ENCODE measurements at regions not wholly inside any gene's neighbourhood (a gene's known extent, or its start where the extent isn't known, plus 50 kb on each side); places are given as distances from the start of the nearest gene placed in this dataset.
"Not testable (repeated sequence)": the region's sequence is repeated elsewhere in the genome, so short reads cannot be mapped to it uniquely, and the experiment has no call there.

GRCh38 chr15:31650055-31650701, 323.5 kb downstream of the KLF13 start:
- not testable (repeated sequence) for DNase-seq

DNA sequence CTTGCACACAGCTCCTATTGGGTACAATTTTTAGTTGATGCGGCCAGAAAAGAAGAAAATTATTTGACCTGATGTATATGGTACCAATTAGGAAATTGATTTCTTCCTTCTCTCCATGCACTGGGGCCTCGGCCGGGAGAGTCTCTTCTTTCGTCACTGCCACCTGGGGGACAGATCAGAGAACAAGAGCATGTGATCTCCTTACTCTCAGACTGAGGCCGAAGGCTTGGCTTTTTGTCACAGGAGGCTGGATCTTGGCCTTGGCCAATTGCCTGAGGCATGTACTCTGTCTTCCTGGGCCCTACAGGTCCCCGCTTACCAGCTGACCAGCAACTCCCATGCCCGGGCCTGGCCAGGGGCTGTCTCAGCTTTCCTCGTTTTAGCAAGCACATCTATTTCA, 330.3 kb downstream of the KLF13 start:
- not testable (repeated sequence) for DNase-seq

DNA sequence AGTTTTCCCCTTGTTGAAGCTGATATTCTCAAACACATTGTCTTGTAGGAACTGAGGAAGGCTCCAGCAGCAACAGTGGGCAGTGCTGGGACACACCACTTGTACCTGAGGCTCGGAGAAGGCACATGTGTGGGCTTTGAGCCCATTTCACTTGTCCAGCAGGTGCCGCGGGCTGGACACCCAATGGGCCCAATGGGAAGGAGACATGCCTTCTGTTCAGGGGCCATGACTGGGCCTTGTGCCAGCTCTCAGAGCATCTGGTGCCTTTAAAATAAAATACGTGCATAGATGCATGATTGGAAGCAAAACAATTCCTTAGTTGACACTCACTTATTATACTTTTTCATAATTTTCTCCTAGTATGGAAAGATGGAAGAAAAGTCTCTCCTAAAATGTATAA, 334.2 kb downstream of the KLF13 start:
- DNase-seq = no peak

DNA sequence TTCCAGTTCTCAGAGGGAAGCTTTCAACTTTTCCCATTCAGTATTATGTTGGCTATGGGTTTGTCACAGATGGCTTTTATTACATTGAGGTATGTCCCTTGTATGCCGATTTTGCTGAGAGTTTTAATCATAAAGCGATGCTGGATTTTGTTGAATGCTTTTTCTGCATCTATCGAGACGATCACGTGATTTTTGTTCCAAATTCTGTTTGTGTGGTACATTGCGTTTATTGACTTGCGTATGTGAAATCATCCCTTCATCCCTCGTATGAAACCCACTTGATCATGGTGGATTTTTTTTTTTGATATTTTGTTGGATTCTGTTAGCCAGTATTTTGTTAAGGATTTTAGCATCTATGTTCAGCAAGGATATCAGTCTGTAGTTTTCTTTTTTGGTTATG, 339.1 kb downstream of the KLF13 start:
- DNase-seq = not testable (repeated sequence)

- DNase-seq = not testable (repeated sequence)
Observed at GRCh38 chr15:31669158-31669908, 342.7 kb downstream of the KLF13 start.

DNA sequence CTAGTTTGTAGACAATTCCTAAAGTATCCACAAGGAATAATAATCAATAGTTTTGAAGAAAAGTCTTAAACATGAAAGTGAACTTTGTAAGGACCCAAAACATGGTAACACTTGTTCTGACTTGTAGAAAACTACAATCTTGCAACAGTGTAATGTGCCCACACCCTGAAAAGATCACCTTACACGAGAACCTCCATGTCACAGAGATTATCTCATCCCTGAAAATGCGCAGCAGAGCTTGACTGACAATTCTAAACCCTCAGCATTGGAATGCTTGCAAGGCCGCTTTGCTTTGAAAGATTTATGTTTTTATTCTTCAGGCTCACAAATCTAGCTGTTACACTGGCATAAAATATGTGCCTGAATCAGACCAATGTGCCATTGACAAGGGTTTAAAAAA, 346.6 kb downstream of the KLF13 start:
- not testable (repeated sequence) for DNase-seq

- DNase-seq = not testable (repeated sequence)
Observed at GRCh38 chr15:31681529-31682259, 348.6 kb upstream of the CHRNA7 start.

DNA sequence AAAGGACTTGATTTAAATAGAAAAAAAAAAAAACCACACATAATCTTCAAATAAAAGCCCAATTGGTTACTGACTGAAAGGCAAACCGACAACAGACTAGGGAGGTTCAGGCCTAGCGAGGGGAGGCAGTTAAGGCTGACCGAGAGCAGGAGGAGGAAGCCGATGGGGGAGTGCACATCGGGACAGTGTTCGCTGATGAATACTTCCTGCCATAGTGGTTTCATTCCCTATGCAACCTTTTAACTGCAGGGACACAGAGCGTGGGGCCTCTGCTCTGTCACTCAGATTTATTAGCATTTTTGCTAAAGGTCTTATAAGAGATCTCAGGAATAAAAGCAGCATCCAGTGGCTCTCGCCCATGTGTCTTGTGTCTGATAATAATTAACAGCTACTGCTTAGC, 343.2 kb upstream of the CHRNA7 start:
- not testable (repeated sequence) for DNase-seq

GRCh38 chr15:31696509-31696908, 333.8 kb upstream of the CHRNA7 start:
- DNase-seq = not testable (repeated sequence)

DNA sequence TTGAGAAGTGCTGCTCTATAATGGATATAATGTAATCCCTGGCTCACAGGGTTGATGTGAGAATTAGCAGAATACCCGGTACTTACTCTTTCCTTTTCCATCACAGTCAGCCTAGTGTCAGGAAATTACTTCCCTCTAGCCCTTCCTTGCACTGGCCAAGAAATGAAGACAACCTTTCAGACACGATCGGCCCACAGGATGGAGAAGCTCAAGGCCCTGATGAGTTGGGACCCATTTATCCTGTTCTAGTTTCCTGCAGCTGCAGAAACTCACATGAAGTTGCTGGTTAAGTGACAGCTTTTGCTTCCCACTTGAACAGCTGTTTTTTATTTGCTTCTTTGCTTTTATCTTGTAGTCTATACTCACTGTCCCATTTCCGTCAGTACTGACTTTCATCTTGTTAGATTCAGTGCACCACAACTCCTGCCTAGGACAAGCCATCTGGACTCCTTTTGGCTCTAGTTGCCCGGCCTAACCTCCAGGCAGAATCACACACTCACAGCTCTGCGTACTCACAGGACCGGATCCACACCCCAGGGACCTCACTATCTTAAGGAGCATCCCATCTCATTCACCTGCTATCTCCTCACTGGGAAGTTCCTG, 325.1 kb upstream of the CHRNA7 start:
- not testable (repeated sequence) for DNase-seq

DNA sequence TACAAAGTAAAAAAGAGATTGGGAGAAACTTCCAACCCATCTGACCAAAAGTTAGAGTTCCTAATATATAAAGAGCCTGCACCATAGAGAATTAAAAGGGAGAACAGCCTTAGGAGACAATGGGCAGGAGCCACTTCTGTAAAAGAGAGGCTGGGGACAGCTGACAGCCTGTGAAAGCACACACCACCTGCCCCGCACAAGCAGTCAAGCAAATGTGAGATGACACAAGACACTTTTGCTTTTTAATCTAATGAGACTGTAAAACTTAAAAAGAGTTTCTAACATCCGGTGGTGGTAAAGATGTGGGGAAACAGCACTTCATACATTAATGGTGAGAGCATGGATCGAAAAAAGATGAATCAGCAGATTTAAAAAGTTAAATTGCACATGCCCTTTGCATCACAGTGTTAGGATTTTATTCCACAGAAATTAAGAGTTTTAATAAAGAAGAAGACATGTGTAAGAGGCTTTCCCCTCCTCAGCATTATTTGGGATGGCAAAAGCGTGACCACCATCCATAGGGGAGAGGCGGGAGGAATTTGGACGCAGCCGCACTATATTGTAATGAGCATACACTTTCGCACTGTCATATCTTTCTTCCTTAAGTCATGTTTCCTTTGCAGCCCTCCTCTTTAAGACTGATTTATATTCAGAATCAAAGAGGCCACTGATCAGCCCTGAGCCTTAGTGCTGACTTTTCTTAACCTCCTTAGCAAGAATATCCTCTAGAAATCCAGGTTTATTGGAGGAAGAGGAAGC, 322.2 kb upstream of the CHRNA7 start:
- DNase-seq = not testable (repeated sequence)

- DNase-seq = not testable (repeated sequence)
Observed at GRCh38 chr15:31708703-31709327, 321.5 kb upstream of the CHRNA7 start.

DNA sequence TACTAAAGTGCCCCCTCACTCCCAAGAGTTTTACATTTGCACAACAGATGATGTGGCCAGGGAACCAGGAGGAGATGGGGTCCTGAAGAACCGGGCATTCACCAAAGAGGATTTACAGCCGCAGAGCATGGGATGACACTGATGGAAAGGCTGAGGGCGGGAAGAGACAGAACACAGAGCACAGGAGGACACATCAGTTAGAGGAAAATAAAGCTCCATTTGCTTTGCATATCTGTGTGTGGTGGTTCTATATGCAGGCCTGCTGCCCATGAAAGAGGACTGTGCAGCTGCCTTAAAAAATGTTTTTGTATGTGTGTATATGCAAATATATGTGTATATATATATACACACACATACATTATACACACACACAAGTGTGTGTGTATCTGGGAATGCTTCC, 320.8 kb upstream of the CHRNA7 start:
- DNase-seq = not testable (repeated sequence)

DNA sequence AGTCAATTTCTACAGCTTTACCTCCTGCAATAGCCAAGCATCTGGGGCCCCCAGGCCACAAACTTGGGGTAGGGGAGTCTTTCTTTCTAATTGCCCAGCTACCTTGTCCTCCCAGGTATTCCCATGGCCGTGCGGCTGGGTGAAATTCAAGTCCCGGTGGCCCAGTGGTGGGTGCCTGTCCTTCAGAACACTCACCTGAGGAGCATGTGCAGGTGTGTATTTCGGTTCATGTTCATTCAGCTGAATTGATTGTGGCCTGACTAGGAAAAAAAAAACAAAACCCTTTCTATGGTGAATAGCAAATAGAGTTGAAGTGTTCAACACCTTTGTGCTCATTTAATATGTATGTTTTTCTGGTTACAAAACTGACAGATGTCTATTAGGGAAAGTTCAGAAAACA, 319.5 kb upstream of the CHRNA7 start:
- not testable (repeated sequence) for DNase-seq

DNA sequence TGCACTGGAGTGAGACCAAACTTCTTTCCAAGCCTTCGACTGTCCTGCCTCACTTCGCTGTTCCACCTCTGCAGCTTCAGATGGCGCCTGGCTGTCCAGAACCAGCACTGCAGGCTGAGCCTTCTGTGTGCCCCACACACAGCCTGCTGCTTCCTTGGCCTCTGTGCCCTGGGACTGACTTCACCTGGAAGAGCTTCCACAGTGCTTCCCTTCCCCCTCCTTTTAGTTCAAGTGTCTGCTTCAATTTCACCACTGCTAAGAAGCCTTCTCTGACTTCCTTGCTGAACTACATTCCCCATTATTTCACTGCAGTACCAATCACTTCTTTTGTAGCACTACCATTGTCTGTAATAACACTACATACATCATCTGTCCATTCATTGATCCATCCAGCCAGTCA, 315.1 kb upstream of the CHRNA7 start:
- not testable (repeated sequence) for DNase-seq

DNA sequence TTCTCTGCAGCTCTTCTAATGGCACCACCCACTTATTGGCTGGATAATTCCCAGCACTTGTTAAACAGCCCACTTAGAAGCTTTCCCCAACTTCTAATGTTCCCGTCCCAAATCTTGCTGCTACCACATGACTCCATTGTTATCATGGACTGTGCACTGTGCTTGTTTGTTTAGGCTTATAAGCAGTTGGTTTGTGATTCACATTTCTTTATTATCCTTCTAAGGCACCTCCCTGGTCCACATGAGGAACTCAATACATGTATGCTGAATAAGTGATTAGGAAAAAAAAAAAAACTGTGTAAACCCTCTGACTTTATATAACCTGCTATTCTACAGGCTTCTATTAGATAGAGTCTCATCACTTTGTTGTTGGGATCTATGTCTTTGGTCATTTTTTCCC, 311.7 kb upstream of the CHRNA7 start:
- DNase-seq = not testable (repeated sequence)

- not testable (repeated sequence) for DNase-seq
Observed at GRCh38 chr15:31719396-31720022, 310.8 kb upstream of the CHRNA7 start.

- not testable (repeated sequence) for DNase-seq
Observed at GRCh38 chr15:31723019-31723418, 307.3 kb upstream of the CHRNA7 start.

DNA sequence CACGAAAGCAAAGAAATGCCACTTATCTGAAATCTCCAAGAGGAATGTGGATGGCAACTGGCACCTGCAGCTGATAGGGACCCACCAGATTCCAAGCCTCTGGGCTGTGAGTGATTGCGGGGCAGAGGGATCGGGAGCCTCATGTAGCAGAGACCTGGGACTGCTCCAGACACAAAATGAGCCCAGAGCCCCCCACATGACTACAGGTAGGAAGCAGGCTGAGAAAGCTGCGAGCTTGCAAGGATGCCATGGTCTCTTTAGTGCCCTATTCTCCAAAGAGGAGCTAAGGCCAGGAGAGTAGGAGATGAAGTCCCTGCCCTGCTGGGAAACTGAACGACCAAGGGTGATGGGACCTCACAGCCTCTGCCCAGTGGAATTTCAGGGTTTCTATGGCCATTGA, 305.4 kb upstream of the CHRNA7 start:
- DNase-seq = not testable (repeated sequence)

- not testable (repeated sequence) for DNase-seq
Observed at GRCh38 chr15:31725619-31726018, 304.7 kb upstream of the CHRNA7 start.
